Upper lobe of left lung (tissue), 4 donors: ENCODE measurements at regions not wholly inside any gene's neighbourhood (a gene's known extent, or its start where the extent isn't known, plus 50 kb on each side); places are given as distances from the start of the nearest gene placed in this dataset.

ENCODE experiments used
- CTCF ChIP-seq, 6 experiments: fragments of 450-650 bp in 4 of 6; fragments of 200-600 bp in 2 of 6; sonication (generic) in 2 of 6; IDR thresholded peaks; one replicate each; pipeline ENCODE4 v1.5.1; 2016 to 2019; ENCODE audit warnings: antibody characterized with exemption in 6 of 6
- EP300 ChIP-seq, 4 donors: sonication (generic); formaldehyde crosslinking; IDR thresholded peaks; one replicate each; pipeline ENCODE4 v1.5.1; 2017; ENCODE audit warnings: antibody characterized with exemption in 4 of 4, control low read depth in 2 of 4
- POLR2A ChIP-seq, 4 donors: fragments of 450-650 bp; IDR thresholded peaks; one replicate each; pipeline ENCODE4 v1.5.1; 2016 to 2017; ENCODE audit warnings: antibody characterized with exemption in 4 of 4, mild to moderate bottlenecking in 2 of 4

- no peak for TF ChIP-seq POLR2A (IDR thresholded peaks at IDR 0.05)
- TF ChIP-seq CTCF (IDR thresholded peaks at IDR 0.05), result no peak
- no peak for TF ChIP-seq EP300 (IDR thresholded peaks at IDR 0.05)
These were observed 130.3 kb upstream of the CTAGE1 start for GRCh38 chr18:22547807-22548561.
